Liver (tissue), 8 donors: ENCODE measurements at regions not wholly inside any gene's neighbourhood (a gene's known extent, or its start where the extent isn't known, plus 50 kb on each side); places are given as distances from the start of the nearest gene placed in this dataset.

Experiments used
- DNase-seq: peaks from one replicate; pipeline ENCODE4 v3.0.0-alpha.2; 2017; ENCODE audit warnings: low spot score
- H3K27ac ChIP-seq, 2 donors: one replicate each; pipeline ENCODE4 v1.7.0; 2013; ENCODE audit warnings: inconsistent platforms in 2 of 2, low read length in 2 of 2, control low read depth in 1 of 2, low read depth in 1 of 2, mild to moderate bottlenecking in 1 of 2
- H3K27me3 ChIP-seq, 4 donors: one replicate each; pipeline versions ENCODE4 v1.6.1 to v1.7.0; 2013; ENCODE audit warnings: low read length in 3 of 4, inconsistent platforms in 1 of 4, mild to moderate bottlenecking in 1 of 4, moderate library complexity in 1 of 4; ENCODE audit not compliant: control insufficient read depth in 4 of 4, insufficient read depth in 4 of 4
- H3K36me3 ChIP-seq, 4 donors: one replicate each; pipeline versions ENCODE4 v1.6.1 to v1.7.0; 2013; ENCODE audit warnings: low read length in 3 of 4, mild to moderate bottlenecking in 3 of 4, low read depth in 1 of 4, moderate library complexity in 1 of 4; ENCODE audit not compliant: control insufficient read depth in 4 of 4, insufficient read depth in 3 of 4
- H3K4me1 ChIP-seq, 4 donors: one replicate each; pipeline versions ENCODE4 v1.6.1 to v1.7.0; 2013; ENCODE audit warnings: low read length in 3 of 4, mild to moderate bottlenecking in 3 of 4, moderate library complexity in 1 of 4; ENCODE audit not compliant: control insufficient read depth in 4 of 4, insufficient read depth in 4 of 4
- H3K4me3 ChIP-seq, 3 donors: one replicate each; pipeline versions ENCODE4 v1.6.1 to v1.7.0; 2013; ENCODE audit warnings: low read length in 3 of 3, control low read depth in 1 of 3, low read depth in 1 of 3, mild to moderate bottlenecking in 1 of 3
- H3K9ac ChIP-seq, 2 donors: one replicate each; pipeline ENCODE4 v1.7.0; 2013; ENCODE audit warnings: low read length in 2 of 2, mild to moderate bottlenecking in 2 of 2, moderate library complexity in 2 of 2, control low read depth in 1 of 2, low read depth in 1 of 2
- H3K9me3 ChIP-seq, 4 donors: one replicate each; pipeline versions ENCODE4 v1.6.1 to v1.7.0; 2013; ENCODE audit warnings: low read length in 3 of 4; ENCODE audit not compliant: control insufficient read depth in 4 of 4
- EGR1 ChIP-seq, 2 donors: IDR thresholded peaks; 2 replicates each; pipeline ENCODE4 v1.6.1; 2016 to 2018; ENCODE audit warnings: antibody characterized with exemption in 2 of 2, low read depth in 2 of 2
- FOXA1 ChIP-seq: IDR thresholded peaks from 2 replicates; pipeline ENCODE4 v1.6.1; 2016; ENCODE audit warnings: antibody characterized with exemption
- FOXA2 ChIP-seq: IDR thresholded peaks from 2 replicates; pipeline ENCODE4 v1.6.1; 2016; ENCODE audit warnings: antibody characterized with exemption
- GABPA ChIP-seq, 2 donors: IDR thresholded peaks in 1 of 2; conservative IDR thresholded peaks in 1 of 2; 2 replicates each; pipeline ENCODE4 v1.6.1; 2016; ENCODE audit warnings: antibody characterized with exemption in 2 of 2, mild to moderate bottlenecking in 1 of 2, moderate library complexity in 1 of 2
- HNF4A ChIP-seq, 2 donors: conservative IDR thresholded peaks; 2 replicates each; pipeline ENCODE4 v1.6.1; 2016; ENCODE audit warnings: antibody characterized with exemption in 2 of 2, mild to moderate bottlenecking in 2 of 2
- HNF4G ChIP-seq: IDR thresholded peaks from 2 replicates; pipeline ENCODE4 v1.6.1; 2016; ENCODE audit warnings: antibody characterized with exemption
- JUND ChIP-seq, 2 donors: IDR thresholded peaks; 2 replicates each; pipeline ENCODE4 v1.6.1; 2016; ENCODE audit warnings: antibody characterized with exemption in 2 of 2
- NR2F2 ChIP-seq: IDR thresholded peaks from 2 replicates; pipeline ENCODE4 v1.6.1; 2016; ENCODE audit warnings: antibody characterized with exemption
- RAD21 ChIP-seq, 2 donors: IDR thresholded peaks; 2 replicates each; pipeline ENCODE4 v1.6.1; 2016; ENCODE audit warnings: antibody characterized with exemption in 2 of 2, mild to moderate bottlenecking in 2 of 2
- RXRA ChIP-seq, 2 donors: IDR thresholded peaks; 2 replicates each; pipeline ENCODE4 v1.6.1; 2017 to 2018; ENCODE audit warnings: antibody characterized with exemption in 2 of 2, mild to moderate bottlenecking in 1 of 2
- TAF1 ChIP-seq: conservative IDR thresholded peaks from 2 replicates; pipeline ENCODE4 v1.6.1; 2016; ENCODE audit warnings: antibody characterized with exemption, mild to moderate bottlenecking
- YY1 ChIP-seq: IDR thresholded peaks from 2 replicates; pipeline ENCODE4 v1.6.1; 2016; ENCODE audit warnings: antibody characterized with exemption, mild to moderate bottlenecking
- WGBS: extraction: QIAGEN DNeasy Blood & Tissue Kit; methylation state at CpG from one replicate; pipeline ENCODE4 v1.1.7; 2013; 5-methylcytosine and 5-hydroxymethylcytosine counted together
- TF ChIP-seq, protein P1 (sequence below): IDR thresholded peaks from 2 replicates; pipeline ENCODE4 v1.6.1; 2016; ENCODE audit warnings: antibody characterized with exemption
- TF ChIP-seq, protein P2 (sequence below): IDR thresholded peaks from 2 replicates; pipeline ENCODE4 v1.6.1; 2016; ENCODE audit warnings: antibody characterized with exemption
- TF ChIP-seq, protein P3 (sequence below): IDR thresholded peaks from 2 replicates; pipeline ENCODE4 v1.6.1; 2016; ENCODE audit warnings: antibody characterized with exemption, mild to moderate bottlenecking
- TF ChIP-seq, protein P4 (sequence below): fragments of 150-350 bp; IDR thresholded peaks from 2 replicates; pipeline ENCODE4 v1.5.1; 2017; ENCODE audit warnings: improper control_type of control experiment, low read depth, low read length; ENCODE audit not compliant: missing input control
- TF ChIP-seq, protein P5 (sequence below): IDR thresholded peaks from 2 replicates; pipeline ENCODE4 v1.6.1; 2016; ENCODE audit warnings: antibody characterized with exemption
- donor health status: healthy.
- donor health status: healthy.
- donor health status: healthy.
- donor health status: healthy.
- donor health status: healthy.

DNA sequence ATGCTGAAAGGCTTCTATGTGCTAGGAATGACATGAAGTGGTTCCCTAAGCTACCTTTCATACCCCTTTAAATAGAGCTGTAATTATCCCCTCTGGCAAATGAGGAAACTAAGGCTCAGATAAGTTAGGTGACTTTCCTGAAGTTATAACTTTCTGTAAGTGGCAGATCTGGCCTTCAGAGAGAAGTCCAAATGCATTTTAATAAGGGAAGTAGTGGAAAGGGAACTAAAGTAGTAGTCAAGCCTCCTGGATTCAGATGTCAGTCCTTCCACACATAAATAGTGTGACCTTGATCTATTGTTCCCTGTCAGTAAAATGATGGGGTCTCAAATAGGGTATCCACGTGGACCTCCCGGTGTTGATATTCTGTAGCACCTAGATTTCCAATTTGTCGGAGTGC, 277.7 kb downstream of the EDEM1 start:
- Histone ChIP-seq H3K36me3 (no peaks in the 10 kb centered on the region), H3K4me1 (no peaks in the 10 kb centered on the region), H3K27ac (no peak overlapping the region), H3K9me3 (no peaks in the 10 kb centered on the region), H3K9ac (no peak overlapping the region), H3K4me3 (no peak overlapping the region), H3K27me3 (no peaks in the 10 kb centered on the region)
- WGBS, result 70% methylated on average over 3 of the region's 3 CpGs
- no peak for DNase-seq
- TF ChIP-seq, protein P1, sequence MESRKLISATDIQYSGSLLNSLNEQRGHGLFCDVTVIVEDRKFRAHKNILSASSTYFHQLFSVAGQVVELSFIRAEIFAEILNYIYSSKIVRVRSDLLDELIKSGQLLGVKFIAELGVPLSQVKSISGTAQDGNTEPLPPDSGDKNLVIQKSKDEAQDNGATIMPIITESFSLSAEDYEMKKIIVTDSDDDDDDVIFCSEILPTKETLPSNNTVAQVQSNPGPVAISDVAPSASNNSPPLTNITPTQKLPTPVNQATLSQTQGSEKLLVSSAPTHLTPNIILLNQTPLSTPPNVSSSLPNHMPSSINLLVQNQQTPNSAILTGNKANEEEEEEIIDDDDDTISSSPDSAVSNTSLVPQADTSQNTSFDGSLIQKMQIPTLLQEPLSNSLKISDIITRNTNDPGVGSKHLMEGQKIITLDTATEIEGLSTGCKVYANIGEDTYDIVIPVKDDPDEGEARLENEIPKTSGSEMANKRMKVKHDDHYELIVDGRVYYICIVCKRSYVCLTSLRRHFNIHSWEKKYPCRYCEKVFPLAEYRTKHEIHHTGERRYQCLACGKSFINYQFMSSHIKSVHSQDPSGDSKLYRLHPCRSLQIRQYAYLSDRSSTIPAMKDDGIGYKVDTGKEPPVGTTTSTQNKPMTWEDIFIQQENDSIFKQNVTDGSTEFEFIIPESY, result no peak
- TF ChIP-seq HNF4A (conservative IDR thresholded peaks at IDR 0.05), result no peak
- TF ChIP-seq, protein P2, sequence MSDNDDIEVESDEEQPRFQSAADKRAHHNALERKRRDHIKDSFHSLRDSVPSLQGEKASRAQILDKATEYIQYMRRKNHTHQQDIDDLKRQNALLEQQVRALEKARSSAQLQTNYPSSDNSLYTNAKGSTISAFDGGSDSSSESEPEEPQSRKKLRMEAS, result no peak
- no peak for TF ChIP-seq JUND (IDR thresholded peaks at IDR 0.05)
- no peak for TF ChIP-seq EGR1 (IDR thresholded peaks at IDR 0.05; ENCODE audit: low read depth in 2 of 2)
- TF ChIP-seq HNF4G, result no peak
- no peak for TF ChIP-seq YY1
- TF ChIP-seq FOXA2, result no peak
- no peak for TF ChIP-seq TAF1
- TF ChIP-seq, protein P3, sequence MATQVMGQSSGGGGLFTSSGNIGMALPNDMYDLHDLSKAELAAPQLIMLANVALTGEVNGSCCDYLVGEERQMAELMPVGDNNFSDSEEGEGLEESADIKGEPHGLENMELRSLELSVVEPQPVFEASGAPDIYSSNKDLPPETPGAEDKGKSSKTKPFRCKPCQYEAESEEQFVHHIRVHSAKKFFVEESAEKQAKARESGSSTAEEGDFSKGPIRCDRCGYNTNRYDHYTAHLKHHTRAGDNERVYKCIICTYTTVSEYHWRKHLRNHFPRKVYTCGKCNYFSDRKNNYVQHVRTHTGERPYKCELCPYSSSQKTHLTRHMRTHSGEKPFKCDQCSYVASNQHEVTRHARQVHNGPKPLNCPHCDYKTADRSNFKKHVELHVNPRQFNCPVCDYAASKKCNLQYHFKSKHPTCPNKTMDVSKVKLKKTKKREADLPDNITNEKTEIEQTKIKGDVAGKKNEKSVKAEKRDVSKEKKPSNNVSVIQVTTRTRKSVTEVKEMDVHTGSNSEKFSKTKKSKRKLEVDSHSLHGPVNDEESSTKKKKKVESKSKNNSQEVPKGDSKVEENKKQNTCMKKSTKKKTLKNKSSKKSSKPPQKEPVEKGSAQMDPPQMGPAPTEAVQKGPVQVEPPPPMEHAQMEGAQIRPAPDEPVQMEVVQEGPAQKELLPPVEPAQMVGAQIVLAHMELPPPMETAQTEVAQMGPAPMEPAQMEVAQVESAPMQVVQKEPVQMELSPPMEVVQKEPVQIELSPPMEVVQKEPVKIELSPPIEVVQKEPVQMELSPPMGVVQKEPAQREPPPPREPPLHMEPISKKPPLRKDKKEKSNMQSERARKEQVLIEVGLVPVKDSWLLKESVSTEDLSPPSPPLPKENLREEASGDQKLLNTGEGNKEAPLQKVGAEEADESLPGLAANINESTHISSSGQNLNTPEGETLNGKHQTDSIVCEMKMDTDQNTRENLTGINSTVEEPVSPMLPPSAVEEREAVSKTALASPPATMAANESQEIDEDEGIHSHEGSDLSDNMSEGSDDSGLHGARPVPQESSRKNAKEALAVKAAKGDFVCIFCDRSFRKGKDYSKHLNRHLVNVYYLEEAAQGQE, result no peak
- no peak for TF ChIP-seq GABPA (IDR thresholded peaks at IDR 0.05 in 1 of 2, conservative IDR thresholded peaks at IDR 0.05 in 1 of 2)
- TF ChIP-seq RAD21 (IDR thresholded peaks at IDR 0.05), result no peak
- TF ChIP-seq RXRA (IDR thresholded peaks at IDR 0.05), result no peak
- no peak for TF ChIP-seq FOXA1
- no peak for TF ChIP-seq NR2F2

DNA sequence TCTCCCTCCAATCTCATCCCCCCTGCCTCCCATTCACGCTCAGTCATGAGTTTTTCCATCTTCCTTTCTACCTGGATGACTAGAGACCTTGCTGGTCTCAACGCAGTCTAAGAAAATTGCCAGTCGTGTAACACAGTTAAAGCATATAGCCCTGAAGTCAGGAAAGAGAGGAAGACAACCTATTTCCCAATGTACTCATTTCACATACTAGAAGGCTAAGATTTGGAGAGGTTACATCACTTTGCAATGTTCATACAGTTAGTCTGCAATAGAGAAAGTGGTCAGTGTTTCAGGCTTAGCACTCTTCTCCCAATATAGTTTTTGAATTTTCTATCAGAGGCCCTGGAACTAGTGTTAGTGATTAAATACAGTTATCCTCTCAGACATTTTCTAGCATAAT, 278.6 kb downstream of the EDEM1 start:
- DNase-seq, result no peak
- Histone ChIP-seq H3K9ac (no peak overlapping the region), H3K4me1 (no peaks in the 10 kb centered on the region), H3K36me3 (no peaks in the 10 kb centered on the region), H3K4me3 (no peak overlapping the region), H3K9me3 (no peaks in the 10 kb centered on the region), H3K27ac (no peak overlapping the region), H3K27me3 (no peaks in the 10 kb centered on the region)
- 68% methylated on average over 3 of the region's 3 CpGs for WGBS
- TF ChIP-seq FOXA1, result no peak
- TF ChIP-seq, protein P4, sequence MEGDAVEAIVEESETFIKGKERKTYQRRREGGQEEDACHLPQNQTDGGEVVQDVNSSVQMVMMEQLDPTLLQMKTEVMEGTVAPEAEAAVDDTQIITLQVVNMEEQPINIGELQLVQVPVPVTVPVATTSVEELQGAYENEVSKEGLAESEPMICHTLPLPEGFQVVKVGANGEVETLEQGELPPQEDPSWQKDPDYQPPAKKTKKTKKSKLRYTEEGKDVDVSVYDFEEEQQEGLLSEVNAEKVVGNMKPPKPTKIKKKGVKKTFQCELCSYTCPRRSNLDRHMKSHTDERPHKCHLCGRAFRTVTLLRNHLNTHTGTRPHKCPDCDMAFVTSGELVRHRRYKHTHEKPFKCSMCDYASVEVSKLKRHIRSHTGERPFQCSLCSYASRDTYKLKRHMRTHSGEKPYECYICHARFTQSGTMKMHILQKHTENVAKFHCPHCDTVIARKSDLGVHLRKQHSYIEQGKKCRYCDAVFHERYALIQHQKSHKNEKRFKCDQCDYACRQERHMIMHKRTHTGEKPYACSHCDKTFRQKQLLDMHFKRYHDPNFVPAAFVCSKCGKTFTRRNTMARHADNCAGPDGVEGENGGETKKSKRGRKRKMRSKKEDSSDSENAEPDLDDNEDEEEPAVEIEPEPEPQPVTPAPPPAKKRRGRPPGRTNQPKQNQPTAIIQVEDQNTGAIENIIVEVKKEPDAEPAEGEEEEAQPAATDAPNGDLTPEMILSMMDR, result no peak
- no peak for TF ChIP-seq YY1
- no peak for TF ChIP-seq RAD21 (IDR thresholded peaks at IDR 0.05)
- TF ChIP-seq, protein P2, result no peak
- TF ChIP-seq HNF4A (conservative IDR thresholded peaks at IDR 0.05), result no peak
- no peak for TF ChIP-seq GABPA (IDR thresholded peaks at IDR 0.05 in 1 of 2, conservative IDR thresholded peaks at IDR 0.05 in 1 of 2)
- TF ChIP-seq, protein P5, sequence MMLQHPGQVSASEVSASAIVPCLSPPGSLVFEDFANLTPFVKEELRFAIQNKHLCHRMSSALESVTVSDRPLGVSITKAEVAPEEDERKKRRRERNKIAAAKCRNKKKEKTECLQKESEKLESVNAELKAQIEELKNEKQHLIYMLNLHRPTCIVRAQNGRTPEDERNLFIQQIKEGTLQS, result no peak
- TF ChIP-seq RXRA (IDR thresholded peaks at IDR 0.05), result no peak
- TF ChIP-seq NR2F2, result no peak
- no peak for TF ChIP-seq JUND (IDR thresholded peaks at IDR 0.05)
